ENCODE measurements at regions not wholly inside any gene's neighbourhood (a gene's known extent, or its start where the extent isn't known, plus 50 kb on each side); places are given as distances from the start of the nearest gene placed in this dataset.

GRCh38 chr20:50327666-50328065 lies 137.0 kb downstream of the CEBPB start:
- no peak for DNase-seq (ENCODE audit: low read depth)
- no peak for TF ChIP-seq CTCF (IDR thresholded peaks at IDR 0.05; ENCODE audit: control insufficient read depth, extremely low read depth, insufficient read depth)

DNA sequence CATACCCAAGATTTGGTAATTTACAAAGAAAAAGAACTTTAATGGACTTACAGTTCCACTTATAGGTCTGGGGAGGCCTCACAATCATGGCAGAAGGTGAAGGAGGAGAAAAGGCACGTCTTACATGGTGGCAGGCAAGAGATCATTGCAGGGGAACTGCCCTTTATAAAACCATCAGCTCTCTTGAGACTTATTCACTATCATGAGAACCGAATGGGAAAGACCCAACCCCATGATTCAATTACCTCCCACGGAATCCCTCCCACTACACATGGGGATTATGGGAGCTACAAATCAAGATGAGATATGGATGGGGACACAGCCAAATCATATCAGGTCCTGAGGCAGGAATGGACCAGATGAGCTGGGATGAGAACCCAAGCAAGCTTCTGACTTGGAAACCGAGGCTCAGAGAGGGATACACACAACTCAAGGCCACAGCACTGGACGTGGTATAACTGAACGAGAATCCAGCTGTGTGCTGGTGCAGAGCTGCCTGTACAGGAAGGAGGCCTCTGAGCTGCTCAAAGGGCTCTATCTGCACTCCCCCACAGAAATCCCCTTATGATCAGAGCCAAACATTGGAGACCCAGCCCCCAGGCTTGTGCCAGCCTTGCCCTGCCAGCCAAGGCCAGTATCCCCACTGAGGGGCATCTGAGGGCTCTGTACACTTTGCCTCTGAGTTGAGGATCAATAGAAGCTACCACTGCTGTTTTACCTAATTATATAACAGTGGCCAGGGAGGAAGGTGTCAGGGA lies 137.8 kb downstream of the CEBPB start:
- no peak for TF ChIP-seq CTCF (IDR thresholded peaks at IDR 0.05; ENCODE audit: control insufficient read depth, extremely low read depth, insufficient read depth)
- no peak overlapping the region for H3K4me3 ChIP-seq (ENCODE audit: low read depth, low read length)
- DNase-seq (ENCODE audit: low read depth) = no peak

More at GRCh38 chr20:50327666-50328065, 137.0 kb downstream of the CEBPB start:
- no peak overlapping the region for H3K4me3 ChIP-seq (ENCODE audit: low read depth, low read length)

DNA sequence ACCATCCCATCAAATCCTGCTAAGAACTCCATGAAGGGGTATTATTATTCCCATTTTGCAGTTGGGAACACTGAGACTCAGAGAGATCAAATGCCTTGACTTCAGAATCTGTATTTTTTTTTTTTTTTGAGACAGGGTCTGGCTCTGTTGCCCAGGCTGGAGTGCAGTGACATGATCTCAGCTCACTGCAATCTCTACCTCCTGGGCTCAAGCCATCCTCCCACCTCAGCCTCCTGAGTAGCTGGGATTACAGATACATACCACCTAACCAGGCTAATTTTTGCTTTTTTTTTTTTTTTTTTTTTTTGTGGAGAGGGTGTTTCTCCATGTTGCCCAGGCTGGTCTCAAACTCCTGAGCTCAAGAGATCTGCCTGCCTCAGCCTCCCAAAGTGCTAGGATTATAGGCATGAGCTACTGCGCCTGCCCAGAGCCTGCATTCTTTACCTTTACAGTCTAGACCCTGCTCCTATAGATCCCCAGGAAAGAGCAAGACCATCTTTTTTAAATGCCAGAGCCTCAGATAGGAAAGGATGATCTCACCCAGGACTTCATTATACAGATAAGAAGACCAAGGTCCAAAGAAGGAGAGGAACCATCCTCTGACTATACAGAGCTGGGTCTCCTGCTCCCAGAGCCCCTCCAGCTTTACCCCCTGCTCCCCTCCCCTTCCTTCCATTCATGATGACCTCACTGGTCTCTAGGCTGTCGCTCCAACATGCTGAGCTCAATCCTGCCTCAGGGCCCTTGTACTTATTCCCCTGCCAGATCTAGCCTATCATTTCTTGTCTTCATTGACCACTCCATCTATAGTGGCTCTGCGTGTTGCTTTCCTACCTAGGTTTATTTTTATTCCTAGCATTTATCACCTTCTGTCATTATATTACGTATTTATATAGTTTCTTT lies 138.6 kb downstream of the CEBPB start:
- TF ChIP-seq CTCF (IDR thresholded peaks at IDR 0.05; ENCODE audit: control insufficient read depth, extremely low read depth, insufficient read depth) = no peak
- H3K4me3 ChIP-seq (ENCODE audit: low read depth, low read length) = no peak overlapping the region
- DNase-seq (ENCODE audit: low read depth) = no peak

DNA sequence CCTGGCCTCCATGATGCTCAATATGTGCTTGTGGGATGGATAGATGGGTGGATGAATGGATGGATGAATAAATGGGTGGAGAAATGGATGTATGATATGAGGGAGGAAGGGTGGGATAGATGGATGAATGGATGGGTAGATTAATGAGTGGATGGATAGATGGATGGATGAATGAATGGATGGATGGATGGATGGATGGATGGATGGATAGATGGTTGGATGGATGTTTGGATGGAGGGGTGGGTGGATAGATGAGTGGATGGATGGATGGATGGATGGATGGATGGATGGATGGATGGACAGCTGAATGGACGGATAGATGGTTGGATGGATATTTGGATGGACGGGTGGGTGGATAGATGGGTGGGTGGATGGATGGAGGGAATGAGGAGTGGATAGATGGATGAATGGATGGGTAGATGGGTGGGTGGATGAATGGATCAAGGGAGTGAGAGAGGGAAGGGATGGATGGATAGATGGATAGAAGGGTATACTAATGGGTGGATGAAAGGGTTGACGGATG lies 139.4 kb downstream of the CEBPB start:
- no peak for DNase-seq (ENCODE audit: low read depth)
- H3K4me3 ChIP-seq (ENCODE audit: low read depth, low read length) = no peak overlapping the region
- no peak for TF ChIP-seq CTCF (IDR thresholded peaks at IDR 0.05; ENCODE audit: control insufficient read depth, extremely low read depth, insufficient read depth)

GRCh38 chr20:50330504-50331313 lies 140.1 kb downstream of the CEBPB start:
- H3K4me3 ChIP-seq (ENCODE audit: low read depth, low read length) = no peak overlapping the region
- no peak for TF ChIP-seq CTCF (IDR thresholded peaks at IDR 0.05; ENCODE audit: control insufficient read depth, extremely low read depth, insufficient read depth)
- no peak for DNase-seq (ENCODE audit: low read depth)

Measured in LNCaP clone FGC (cell line).